T follicular helper cell (primary cell): ENCODE measurements at regions not wholly inside any gene's neighbourhood (a gene's known extent, or its start where the extent isn't known, plus 50 kb on each side); places are given as distances from the start of the nearest gene placed in this dataset.
"Not testable (repeated sequence)": the region's sequence is repeated elsewhere in the genome, so short reads cannot be mapped to it uniquely, and the experiment has no call there.

ENCODE experiments used
- DNase-seq: peaks from one replicate; pipeline ENCODE4 v3.0.0-alpha.2; 2020; ENCODE audit warnings: low read depth

DNA sequence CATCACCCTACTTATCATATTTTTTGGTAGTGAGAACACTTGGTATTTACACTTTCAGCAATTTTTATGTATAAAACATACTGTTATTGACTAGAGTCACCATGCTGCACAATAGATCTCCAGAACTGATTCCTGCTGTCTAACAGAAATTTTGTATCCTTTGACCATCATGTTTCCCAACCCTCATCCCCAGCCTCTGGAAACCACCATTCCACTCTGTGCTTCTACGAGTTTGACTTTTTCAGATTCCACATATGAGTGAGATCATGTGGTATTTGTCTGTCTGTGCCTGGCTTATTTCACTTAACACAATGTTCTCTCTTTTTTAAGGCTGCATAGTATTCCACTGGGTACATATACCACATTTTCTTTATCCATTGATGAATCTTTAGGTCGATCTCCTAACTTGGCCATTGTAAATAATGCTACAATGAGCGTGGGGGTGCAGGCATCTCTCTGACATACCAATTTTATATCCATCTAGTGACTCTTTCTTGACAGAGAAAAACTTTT is 115.9 kb upstream of the RUNX1 start:
- DNase-seq: no peak

DNA sequence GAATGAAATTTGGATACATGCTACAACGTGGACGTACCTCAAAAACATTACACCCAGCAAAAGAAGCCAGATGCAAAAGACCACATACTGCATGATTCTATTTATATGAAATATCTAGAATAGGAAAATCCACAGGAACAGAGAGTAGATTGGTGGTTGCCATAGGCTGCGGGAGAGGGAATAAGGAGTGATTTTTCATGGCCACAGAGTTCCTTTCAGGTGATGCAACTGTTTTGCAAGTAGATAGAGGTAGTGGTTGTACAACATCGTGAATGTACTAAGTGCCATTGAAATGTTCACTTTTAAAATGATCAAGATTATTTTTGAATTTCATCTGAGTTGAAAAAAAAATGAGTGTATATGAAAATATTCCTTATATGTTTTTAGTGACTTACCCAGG is 115.3 kb upstream of the RUNX1 start:
- no peak for DNase-seq

DNA sequence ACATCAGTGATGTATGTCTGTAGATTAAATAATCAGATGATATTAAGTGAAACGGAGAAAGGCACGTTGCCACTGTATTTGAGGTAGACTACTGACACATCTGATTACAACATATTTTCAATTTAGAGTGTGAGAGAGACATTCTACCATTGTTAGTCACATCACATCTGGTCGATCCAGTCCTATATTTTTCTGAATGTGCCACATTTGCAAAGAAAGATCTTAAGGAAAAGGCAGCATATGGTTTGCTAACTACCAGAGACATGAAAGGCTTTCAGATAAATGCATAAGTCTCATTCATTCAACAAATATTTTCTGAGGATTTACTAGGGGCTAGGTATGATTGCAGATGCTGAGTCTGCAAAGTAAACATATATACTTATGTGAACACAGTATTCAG is 114.3 kb upstream of the RUNX1 start:
- DNase-seq: no peak

DNA sequence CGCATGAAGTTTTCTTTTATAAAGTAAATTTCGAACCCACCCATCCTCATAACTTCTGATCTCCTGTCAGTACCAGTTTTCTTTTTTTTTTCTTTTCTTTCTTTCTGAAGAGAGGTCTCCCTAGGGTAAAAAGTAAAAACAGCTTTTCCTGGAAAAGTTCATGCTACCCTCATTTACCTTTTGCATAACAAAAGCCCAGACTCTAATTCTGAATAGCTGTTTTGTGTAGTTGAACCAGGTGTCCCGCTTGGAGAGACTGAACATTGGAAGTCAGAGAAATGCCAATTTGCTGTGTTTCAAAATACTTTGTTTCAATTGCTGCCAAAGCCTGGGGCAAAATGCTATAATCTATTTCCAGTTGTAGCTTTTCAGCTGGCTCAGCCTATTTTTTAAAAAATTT is 113.7 kb upstream of the RUNX1 start:
- DNase-seq: no peak

DNA sequence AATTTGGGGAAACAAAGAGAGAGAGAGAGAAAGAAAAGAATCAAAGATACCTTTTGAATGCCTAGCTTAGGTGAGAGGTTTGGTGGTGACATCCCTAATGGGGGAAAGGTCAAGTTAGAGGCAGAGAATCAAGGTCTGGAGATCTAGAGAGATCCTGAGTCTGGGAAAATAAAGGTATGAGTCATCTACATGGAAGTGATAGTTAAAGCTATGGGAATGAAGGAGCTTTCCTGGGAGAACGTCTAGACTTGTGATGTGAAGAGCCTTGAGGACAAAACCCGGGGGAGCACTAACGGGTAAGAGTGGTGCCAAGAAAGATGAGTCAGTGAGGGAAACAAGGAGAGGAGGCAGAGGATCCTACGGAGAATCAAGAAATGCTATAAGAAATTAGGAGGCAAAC is 110.8 kb upstream of the RUNX1 start:
- no peak for DNase-seq

DNA sequence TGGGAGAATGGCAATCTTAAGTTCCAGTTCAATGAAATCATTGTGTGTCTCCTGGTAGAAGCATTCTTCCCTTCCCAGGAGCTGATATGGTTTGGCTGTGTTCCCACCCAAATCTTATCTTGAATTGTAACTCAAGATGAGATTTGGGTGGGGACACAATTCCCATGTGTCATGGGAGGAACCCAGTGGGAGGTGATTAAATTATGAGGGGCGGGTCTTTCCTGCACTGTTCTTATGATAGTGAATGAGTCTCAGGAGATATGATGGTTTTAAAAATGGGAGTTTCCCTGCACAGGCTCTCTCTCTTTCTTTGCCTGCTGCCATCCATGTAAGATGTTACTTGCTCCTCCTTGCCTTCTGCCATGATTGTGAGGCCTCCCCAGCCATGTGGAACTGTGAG is 108.3 kb upstream of the RUNX1 start:
- DNase-seq: not testable (repeated sequence)

DNA sequence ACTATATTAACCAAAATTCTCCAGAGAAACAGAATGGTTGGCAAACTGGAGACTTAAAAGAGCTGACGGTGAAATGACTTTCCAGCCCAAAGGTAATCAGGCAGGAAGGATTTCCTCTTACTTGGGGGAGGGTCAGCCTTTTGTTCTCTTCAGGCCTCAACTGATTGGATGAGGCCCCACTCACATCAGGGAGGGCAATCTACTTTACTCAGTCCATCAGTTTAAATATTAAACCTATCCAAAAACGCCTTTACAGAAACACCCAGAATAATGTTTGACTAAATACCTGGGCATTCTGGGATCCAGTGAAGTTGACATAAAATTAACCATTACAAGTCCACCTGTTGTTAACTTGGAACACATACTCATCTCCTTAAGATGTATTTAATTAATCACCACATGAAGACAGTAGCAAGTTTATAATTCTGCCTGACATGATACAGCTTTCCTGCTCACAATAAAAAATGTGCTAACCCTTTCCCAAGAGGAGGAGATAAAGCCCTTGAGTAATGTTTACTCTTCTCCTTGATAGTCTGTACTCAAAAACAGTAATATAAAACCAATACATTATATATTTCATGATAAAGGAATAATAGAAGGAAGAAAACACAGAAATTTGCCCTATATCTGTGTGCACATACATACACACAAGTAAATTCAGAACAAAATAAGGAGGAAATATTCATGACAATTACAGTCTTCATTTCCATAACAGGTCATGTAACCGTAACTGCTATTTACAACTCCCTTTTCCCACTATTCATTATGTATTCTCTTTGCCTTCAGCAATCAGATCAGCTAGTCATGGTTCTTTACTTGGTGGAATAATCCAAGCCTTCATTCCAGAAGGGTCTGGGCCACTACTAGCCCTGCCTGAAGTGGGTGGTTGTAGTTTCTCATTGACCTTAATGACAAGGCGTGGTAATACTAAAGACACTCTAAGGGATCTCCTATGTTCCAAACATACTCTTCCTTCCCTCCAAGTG is 107.5 kb upstream of the RUNX1 start:
- DNase-seq: no peak

DNA sequence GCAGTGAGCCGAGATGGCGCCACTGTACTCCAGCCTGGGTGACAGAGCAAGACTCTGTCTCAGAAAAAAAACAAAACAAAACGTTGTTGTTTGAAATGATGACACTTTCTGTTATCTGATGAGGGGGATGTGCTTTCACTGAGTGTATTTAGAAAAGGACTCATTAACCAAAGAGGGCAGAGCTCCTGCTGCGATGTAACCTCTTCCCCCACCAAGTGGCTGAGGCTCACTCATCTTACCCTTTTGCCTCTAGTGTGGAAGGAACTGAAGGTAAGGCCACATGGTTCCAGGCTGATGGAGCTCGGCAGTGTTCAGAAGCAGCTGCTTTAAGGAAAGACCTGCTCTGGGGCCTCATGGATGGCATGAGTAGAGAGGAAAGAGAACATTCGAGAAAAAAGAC is 105.7 kb upstream of the RUNX1 start:
- DNase-seq: no peak

DNA sequence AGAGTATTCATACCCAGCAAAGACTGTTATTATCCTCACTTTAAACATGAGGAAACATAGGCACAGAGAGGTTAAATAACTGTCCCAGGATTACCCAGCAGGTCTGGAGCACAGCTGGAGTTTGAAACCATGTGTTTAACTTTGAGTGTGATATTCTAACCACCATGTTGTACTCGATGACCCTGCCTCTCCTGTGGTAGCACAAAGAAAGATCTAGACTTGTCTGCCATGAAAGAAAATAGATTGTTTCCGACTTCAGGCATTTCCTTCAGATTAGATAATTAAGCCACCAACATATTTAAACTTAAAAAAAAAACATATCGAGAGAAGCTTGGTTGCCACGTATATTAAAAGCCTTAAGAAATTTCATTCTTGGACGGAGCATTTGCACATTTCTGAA is 104.6 kb upstream of the RUNX1 start:
- no peak for DNase-seq

DNA sequence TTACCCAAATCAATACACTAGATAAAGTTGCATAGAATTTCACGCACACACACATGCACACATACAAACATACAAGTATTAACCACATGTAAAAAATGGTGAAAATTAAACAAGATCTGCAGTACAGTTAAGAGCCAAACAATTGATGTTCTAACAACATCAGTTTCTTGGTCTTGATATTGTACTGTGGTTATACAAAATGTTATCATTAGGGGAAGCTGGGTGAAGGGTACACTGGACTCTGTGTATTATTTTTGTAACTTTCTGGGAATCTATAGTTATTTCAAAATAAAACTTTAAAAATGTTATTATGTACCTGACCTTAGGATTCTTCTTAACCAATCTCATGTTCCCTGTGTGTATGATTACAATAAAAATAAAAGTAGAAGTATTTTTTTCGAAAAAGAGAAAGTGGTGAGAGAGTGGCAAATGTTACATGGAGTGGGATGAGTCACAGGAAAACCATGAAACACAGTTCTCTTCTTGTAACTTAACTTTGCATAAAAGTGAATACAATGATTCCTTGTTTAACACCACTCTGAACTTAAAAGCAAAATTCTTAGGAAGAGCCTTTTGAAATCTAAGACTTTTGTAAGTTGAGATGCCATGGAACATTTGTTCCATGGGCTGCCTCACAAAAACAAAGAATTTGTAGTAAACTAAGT is 101.6 kb upstream of the RUNX1 start:
- no peak for DNase-seq

DNA sequence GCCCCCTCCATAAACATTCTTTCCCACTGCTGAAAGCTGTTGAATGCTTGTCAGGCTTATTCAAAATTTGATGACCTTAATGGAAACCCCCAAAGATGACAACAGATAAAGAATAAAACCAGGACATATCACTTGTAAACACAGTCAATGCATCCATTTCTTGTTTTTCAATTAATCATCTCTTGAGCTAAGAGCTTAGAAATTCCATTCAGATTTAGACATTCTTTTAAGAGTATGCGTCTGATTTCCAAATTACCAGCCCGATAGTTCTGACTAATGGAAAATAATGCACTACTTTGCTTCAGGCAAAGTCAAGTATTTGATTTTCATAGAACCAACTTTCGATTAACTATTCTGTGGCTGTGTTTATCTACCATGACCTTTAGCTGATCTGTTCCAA is 100.6 kb upstream of the RUNX1 start:
- DNase-seq: no peak

DNA sequence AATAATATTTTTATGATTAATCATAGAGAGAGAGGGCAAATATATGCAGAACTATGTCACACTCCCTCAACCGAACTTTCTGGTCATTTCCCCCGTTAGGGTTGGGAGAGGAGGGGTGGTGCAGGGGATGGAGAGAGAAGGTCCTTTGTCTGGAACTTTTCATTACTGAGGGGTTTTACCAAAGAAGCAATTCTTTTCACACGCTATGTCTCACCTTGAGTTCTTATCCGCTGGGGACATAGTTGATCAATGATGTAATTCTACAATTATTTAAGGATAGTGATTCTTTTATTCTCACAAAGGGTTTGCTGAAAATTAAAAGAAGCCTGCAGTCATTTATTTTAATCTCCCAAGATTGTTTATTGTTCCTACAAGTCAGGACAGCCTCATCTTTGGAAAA is 98.3 kb upstream of the RUNX1 start:
- no peak for DNase-seq

DNA sequence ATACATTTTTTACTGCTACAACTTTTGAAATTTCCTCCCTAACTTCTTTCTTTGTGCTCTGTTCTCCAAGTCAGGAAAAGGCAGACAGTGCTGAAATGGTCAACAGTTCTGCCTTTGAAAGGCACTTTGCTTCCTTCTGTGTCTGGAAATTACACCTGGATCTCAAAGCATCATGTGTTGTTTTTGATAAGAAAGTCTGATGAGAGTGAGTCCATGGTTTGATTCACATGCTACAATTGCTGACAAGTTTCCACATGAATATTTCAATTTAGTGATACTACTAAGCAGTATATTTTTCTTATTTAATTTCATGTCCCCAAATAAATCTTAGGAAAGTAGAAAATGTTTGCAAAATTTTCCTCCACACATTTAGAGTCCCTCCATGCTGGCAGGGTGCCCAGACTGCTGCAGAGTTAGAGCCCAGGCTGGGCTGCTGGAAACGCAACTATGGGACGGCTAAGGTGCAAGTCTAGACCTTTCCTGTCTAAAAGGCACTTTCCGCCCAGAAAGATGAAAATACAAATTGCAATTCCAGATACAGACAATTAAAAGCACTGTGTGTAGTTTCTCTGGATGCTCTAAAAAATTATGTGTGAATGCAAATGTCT is 96.6 kb upstream of the RUNX1 start:
- DNase-seq: no peak

DNA sequence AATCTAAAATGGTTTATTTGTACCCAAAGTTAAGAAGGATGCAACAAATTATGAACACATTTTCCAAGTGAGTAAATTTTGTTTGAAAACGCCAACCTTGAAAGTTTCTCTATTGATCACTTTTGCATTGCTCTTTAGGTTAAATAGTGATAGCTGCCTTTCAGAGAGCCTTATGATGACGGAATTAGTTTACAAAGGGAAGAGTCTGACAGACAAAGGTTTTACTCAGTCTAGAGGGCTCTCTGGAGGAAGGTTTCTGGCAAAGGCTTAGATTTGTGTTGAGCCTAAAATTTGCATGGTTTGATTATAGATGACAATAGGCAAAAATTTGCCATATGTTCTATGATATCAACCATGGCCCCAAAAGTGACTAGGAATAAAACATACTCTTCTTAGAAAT is 95.9 kb upstream of the RUNX1 start:
- DNase-seq: no peak

DNA sequence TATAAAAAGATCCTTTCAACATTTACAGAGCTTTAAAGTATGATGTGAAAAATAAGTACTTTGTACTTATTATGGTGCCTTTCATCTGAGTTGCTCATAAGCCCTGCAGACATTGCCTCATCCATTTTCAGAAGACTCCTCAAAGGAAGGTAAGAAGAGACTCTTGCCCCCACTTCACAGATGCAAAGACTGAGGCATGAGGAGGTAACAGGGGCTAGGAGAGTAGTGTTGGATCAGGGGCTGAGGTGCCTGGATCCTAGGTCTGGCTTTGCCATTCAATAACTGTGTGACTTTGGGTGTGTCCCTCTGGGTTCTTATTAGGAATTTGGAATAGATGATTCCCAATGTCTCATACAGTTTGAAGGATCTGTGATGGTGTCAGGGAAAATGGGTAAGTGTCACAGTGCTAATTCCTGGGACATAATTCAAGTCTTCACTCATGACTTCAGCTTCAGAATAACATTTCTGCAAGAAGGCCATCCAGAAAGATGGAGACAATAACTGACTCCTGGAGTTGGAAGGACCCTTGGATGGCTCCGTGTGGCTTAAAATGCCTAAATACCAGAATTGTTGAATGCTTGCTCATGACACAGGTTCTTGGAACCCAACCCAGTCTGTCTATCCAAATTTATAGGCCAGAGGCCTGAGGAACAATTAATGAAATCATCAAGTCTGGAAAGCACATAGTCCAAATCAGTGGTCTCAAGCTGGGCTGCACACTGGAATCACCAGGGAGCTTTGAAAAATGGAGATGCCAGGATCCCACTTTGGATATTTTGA is 93.1 kb upstream of the RUNX1 start:
- no peak for DNase-seq

DNA sequence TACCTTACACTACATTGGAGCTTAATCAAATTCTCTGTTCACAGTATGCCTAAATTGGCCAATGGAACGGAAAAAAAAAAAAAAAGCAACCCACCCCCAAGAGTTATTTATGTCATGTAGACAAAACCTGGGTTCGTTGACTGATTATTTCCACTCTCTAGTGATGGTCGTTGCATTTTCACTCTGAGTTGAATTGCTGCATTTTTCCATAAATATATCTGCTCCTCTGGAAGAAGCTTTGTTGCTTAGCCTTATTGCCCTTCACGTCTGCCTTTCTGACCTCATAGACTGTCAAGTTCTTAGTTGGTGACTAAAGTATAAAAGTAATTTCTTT is 90.2 kb upstream of the RUNX1 start:
- no peak for DNase-seq

DNA sequence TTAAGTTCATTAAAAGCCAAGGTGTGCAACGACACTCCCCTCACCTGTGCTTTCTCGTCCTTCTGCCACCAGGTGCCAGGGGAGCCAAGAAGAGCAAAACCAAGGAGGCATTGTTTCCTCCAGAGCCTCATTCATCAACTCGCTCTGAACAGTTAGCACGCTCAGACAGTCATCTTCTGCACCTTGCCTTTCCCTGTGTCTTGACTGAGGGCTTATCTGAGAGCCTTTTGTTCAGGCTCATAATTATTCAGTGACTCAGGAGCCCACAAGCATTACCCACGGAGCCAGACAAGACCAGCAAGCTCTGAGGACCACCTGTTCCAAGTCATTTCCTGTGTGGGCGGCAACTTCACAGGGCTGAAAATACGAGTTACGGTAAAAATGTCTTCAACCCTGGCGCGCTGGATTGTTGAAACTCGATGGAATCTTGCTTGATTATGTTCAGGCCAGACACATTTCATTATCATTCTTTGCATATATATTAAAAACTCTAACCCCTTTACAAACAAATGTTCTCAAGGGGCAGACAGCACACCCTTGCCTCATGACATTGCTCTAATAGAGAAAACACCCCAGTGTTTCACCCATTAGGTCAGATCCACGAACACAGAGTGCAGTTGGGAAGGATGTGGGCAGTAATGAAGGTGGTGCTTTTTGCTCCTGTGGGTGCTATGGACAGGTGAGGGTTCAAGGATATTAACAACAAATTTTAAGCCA is 89.7 kb upstream of the RUNX1 start:
- DNase-seq: peak; percentile 7

DNA sequence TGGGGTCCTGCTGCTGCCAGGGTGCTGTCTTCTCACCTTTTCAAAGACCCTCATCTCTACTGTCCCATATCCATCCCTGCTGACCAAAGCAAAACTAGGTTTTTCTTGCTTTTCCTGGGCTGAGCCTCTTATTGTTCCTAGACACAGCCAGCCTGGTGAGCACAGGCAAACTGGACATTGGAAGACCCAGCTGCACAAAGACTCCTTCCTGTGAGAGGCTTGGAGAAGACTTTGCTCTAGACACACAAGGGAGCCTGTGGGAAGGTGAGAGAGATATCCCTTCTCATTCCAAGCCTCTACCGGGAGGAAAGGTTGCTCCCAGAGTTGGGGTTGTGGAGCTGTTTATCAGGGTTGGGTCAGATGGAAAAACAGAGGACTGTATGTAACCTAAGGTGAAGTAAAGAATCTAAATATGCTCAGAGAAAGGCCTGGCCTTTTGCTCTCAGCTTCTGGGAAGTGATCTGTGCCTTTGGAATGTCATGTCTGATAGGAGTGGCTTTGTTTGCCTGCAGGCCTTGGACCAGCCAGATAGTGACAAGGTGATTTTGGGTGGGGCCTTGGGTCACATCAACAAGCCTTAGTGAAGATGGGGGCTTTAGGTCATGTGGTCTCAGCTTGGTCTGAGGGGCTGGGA is 87.6 kb upstream of the RUNX1 start:
- no peak for DNase-seq

DNA sequence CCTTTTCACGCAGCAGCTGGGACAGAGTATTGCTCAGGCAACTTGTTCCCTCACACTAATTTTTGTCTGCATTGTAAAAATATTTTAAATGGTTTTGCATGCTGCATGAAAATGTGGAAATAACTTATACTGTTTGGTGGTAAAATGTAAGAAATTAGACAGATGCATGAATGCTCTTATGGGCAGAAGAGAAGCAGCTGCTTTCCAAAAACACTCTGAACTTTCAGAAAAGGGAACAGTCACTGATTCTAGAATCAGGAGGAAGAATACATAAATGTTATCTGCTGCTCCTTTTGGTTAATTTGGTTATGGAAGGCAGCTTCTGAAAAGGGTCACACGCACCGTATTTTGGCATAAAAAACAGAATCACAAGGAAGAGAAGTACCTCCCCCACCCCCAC is 87.0 kb upstream of the RUNX1 start:
- DNase-seq: no peak

DNA sequence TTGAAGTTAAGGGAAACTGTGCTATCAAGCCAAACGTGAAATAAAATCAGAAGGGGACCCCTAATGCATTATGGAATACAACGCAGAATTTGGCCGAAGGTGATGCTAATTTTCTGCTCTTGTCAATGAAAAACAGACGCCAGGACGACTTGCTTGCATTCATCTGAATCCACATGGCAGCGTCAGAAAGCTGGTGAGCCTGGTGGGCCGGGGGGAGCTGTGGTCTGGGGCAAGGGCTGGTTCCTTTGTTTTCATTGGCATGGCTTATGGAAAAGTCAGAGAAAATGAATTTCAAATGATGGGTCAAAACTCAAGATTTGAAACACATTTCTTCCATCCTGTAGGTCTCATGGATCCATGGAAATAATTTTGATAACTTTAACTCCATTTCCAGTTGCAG is 86.4 kb upstream of the RUNX1 start:
- DNase-seq: no peak

DNA sequence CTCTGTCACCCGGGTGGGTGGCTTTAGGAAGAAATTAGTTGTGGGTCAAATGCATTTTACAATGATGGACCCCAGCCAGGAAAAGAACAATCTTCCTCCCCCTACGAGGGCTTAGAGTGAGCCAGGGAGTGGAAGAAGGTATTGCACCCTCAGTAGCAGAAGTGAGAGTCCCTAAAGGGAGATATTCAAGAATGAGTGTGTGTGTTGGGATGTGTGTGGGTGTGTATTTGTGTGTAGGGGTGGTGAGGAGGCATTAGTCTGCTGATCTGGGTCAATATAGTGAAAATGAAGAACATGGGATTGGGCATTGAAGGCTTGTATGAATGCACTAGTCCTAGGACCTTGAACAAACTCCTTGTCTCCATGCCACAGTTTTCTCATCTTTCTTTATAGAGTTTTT is 85.2 kb upstream of the RUNX1 start:
- DNase-seq: no peak
